ENCODE measurements at regions not wholly inside any gene's neighbourhood (a gene's known extent, or its start where the extent isn't known, plus 50 kb on each side); places are given as distances from the start of the nearest gene placed in this dataset.
A peak's percentile ranks its signal among the peaks of the same experiment; 100 is the strongest.

- TF ChIP-seq CTCF (IDR thresholded peaks at IDR 0.05; ENCODE audit: insufficient read depth, low read depth, low read length) (no peak), EZH2 (IDR thresholded peaks at IDR 0.05; ENCODE audit: insufficient read depth, low read length) (no peak)
- no peaks in the 10 kb centered on the region for H3K9me3 Mint-ChIP-seq (ENCODE audit: unreplicated experiment)
- Histone ChIP-seq H3K9ac (ENCODE audit: low read length) (peak overlapping the region; percentile 24), H3K4me1 (ENCODE audit: insufficient read depth, low read length) (peaks cover 24% of the 10 kb centered on the region), H3K36me3 (ENCODE audit: insufficient read depth, low read length) (no peaks in the 10 kb centered on the region), H3K4me3 (ENCODE audit: insufficient read depth, low read depth, low read length) (no peak overlapping the region), H3K9me3 (ENCODE audit: insufficient read depth, low read depth, low read length) (no peaks in the 10 kb centered on the region), H3K27me3 (ENCODE audit: insufficient read depth, low read length) (no peaks in the 10 kb centered on the region), H2AFZ (ENCODE audit: low read depth, low read length) (peak overlapping the region; percentile 53), H3K79me2 (ENCODE audit: insufficient read depth, low read length) (no peaks in the 10 kb centered on the region), H3K27ac (ENCODE audit: low read depth, low read length) (peak overlapping the region; percentile 51), H3K4me2 (ENCODE audit: low read length) (peak overlapping the region; percentile 54), H4K20me1 (ENCODE audit: insufficient read depth, low read length) (no peaks in the 10 kb centered on the region)
- FAIRE-seq (no peak), DNase-seq (ENCODE audit: low read depth) (peak; percentile 72)
- H3K27me3 Mint-ChIP-seq (ENCODE audit: low read depth, unreplicated experiment), result no peaks in the 10 kb centered on the region
- H3K36me3 Mint-ChIP-seq (ENCODE audit: low read depth, unreplicated experiment), result no peaks in the 10 kb centered on the region
- peaks cover 19% of the 10 kb centered on the region for H3K4me1 Mint-ChIP-seq (ENCODE audit: low read depth, unreplicated experiment)
- no peak overlapping the region for H3K4me3 Mint-ChIP-seq (ENCODE audit: unreplicated experiment)
- H3K27ac Mint-ChIP-seq (ENCODE audit: unreplicated experiment), result no peak overlapping the region
Observed at GRCh38 chr2:5846881-5847280, 154.7 kb downstream of the SOX11 start.

GRCh38 chr2:5849562-5849961, 157.4 kb downstream of the SOX11 start:
- no peaks in the 10 kb centered on the region for H3K9me3 Mint-ChIP-seq (ENCODE audit: unreplicated experiment)
- Histone ChIP-seq H3K4me1 (ENCODE audit: insufficient read depth, low read length) (peaks cover 26% of the 10 kb centered on the region), H3K79me2 (ENCODE audit: insufficient read depth, low read length) (no peaks in the 10 kb centered on the region), H4K20me1 (ENCODE audit: insufficient read depth, low read length) (no peaks in the 10 kb centered on the region), H3K9me3 (ENCODE audit: insufficient read depth, low read depth, low read length) (no peaks in the 10 kb centered on the region), H3K27me3 (ENCODE audit: insufficient read depth, low read length) (no peaks in the 10 kb centered on the region), H3K27ac (ENCODE audit: low read depth, low read length) (no peak overlapping the region), H2AFZ (ENCODE audit: low read depth, low read length) (no peak overlapping the region), H3K9ac (ENCODE audit: low read length) (no peak overlapping the region), H3K4me3 (ENCODE audit: insufficient read depth, low read depth, low read length) (no peak overlapping the region), H3K36me3 (ENCODE audit: insufficient read depth, low read length) (no peaks in the 10 kb centered on the region), H3K4me2 (ENCODE audit: low read length) (no peak overlapping the region)
- no peak overlapping the region for H3K27ac Mint-ChIP-seq (ENCODE audit: unreplicated experiment)
- peaks cover 23% of the 10 kb centered on the region for H3K4me1 Mint-ChIP-seq (ENCODE audit: low read depth, unreplicated experiment)
- FAIRE-seq, result no peak
- DNase-seq (ENCODE audit: low read depth), result peak; percentile 12
- H3K27me3 Mint-ChIP-seq (ENCODE audit: low read depth, unreplicated experiment), result peaks cover 3% of the 10 kb centered on the region
- H3K36me3 Mint-ChIP-seq (ENCODE audit: low read depth, unreplicated experiment), result no peaks in the 10 kb centered on the region
- H3K4me3 Mint-ChIP-seq (ENCODE audit: unreplicated experiment), result no peak overlapping the region
- no peak for TF ChIP-seq CTCF (IDR thresholded peaks at IDR 0.05; ENCODE audit: insufficient read depth, low read depth, low read length)
- TF ChIP-seq EZH2 (IDR thresholded peaks at IDR 0.05; ENCODE audit: insufficient read depth, low read length), result no peak

GRCh38 chr2:5851410-5851809, 159.2 kb downstream of the SOX11 start:
- H3K4me1 ChIP-seq (ENCODE audit: insufficient read depth, low read length), result peaks cover 26% of the 10 kb centered on the region
- H2AFZ ChIP-seq (ENCODE audit: low read depth, low read length), result no peak overlapping the region
- Mint-ChIP-seq H3K36me3 (ENCODE audit: low read depth, unreplicated experiment) (no peaks in the 10 kb centered on the region), H3K4me1 (ENCODE audit: low read depth, unreplicated experiment) (peaks cover 29% of the 10 kb centered on the region), H3K4me3 (ENCODE audit: unreplicated experiment) (no peak overlapping the region), H3K9me3 (ENCODE audit: unreplicated experiment) (no peaks in the 10 kb centered on the region), H3K27ac (ENCODE audit: unreplicated experiment) (no peak overlapping the region), H3K27me3 (ENCODE audit: low read depth, unreplicated experiment) (peaks cover 3% of the 10 kb centered on the region)
- no peak overlapping the region for H3K9ac ChIP-seq (ENCODE audit: low read length)
- H3K4me2 ChIP-seq (ENCODE audit: low read length), result peak overlapping the region; percentile 2
- H3K27ac ChIP-seq (ENCODE audit: low read depth, low read length), result no peak overlapping the region
- no peaks in the 10 kb centered on the region for H4K20me1 ChIP-seq (ENCODE audit: insufficient read depth, low read length)
- FAIRE-seq (no peak), DNase-seq (ENCODE audit: low read depth) (peak; percentile 38)
- H3K36me3 ChIP-seq (ENCODE audit: insufficient read depth, low read length), result no peaks in the 10 kb centered on the region
- H3K4me3 ChIP-seq (ENCODE audit: insufficient read depth, low read depth, low read length), result no peak overlapping the region
- no peaks in the 10 kb centered on the region for H3K27me3 ChIP-seq (ENCODE audit: insufficient read depth, low read length)
- TF ChIP-seq EZH2 (IDR thresholded peaks at IDR 0.05; ENCODE audit: insufficient read depth, low read length) (no peak), CTCF (IDR thresholded peaks at IDR 0.05; ENCODE audit: insufficient read depth, low read depth, low read length) (no peak)
- H3K79me2 ChIP-seq (ENCODE audit: insufficient read depth, low read length), result no peaks in the 10 kb centered on the region
- no peaks in the 10 kb centered on the region for H3K9me3 ChIP-seq (ENCODE audit: insufficient read depth, low read depth, low read length)
